ENCODE measurements at regions not wholly inside any gene's neighbourhood (a gene's known extent, or its start where the extent isn't known, plus 50 kb on each side); places are given as distances from the start of the nearest gene placed in this dataset.
"Not testable (repeated sequence)": the region's sequence is repeated elsewhere in the genome, so short reads cannot be mapped to it uniquely, and the experiment has no call there.

- 83 to 86% (median 84%) methylated on average over 6 of the region's 6 CpGs for WGBS, 4 donors
- Histone ChIP-seq H3K9me3 (no peaks in the 10 kb centered on the region), H3K27ac (no peak overlapping the region), H3K4me3 (no peak overlapping the region), H3K27me3 (peaks cover 0 to 3% (median 0%) of the 10 kb centered on the region in 9 donors), H3K4me1 (no peaks in the 10 kb centered on the region), H3K36me3 (no peaks in the 10 kb centered on the region)
- intact Hi-C loops (cut with DNase I): no loop called here
- no peak for ATAC-seq
- TF ChIP-seq, protein P1, sequence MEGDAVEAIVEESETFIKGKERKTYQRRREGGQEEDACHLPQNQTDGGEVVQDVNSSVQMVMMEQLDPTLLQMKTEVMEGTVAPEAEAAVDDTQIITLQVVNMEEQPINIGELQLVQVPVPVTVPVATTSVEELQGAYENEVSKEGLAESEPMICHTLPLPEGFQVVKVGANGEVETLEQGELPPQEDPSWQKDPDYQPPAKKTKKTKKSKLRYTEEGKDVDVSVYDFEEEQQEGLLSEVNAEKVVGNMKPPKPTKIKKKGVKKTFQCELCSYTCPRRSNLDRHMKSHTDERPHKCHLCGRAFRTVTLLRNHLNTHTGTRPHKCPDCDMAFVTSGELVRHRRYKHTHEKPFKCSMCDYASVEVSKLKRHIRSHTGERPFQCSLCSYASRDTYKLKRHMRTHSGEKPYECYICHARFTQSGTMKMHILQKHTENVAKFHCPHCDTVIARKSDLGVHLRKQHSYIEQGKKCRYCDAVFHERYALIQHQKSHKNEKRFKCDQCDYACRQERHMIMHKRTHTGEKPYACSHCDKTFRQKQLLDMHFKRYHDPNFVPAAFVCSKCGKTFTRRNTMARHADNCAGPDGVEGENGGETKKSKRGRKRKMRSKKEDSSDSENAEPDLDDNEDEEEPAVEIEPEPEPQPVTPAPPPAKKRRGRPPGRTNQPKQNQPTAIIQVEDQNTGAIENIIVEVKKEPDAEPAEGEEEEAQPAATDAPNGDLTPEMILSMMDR (IDR thresholded peaks at IDR 0.05): no peak
- TF ChIP-seq POLR2A (IDR thresholded peaks at IDR 0.05): no peak
- no peak for DNase-seq
Measured at GRCh38 chr16:26500326-26500725, 566.4 kb upstream of the C16orf82 start.

GRCh38 chr16:26505496-26505895 lies 561.2 kb upstream of the C16orf82 start:
- H3K4me1 ChIP-seq: no peaks in the 10 kb centered on the region
- ATAC-seq (no peak), DNase-seq (no peak)
- no peaks in the 10 kb centered on the region for H3K36me3 ChIP-seq
- no peaks in the 10 kb centered on the region for H3K27me3 ChIP-seq
- TF ChIP-seq POLR2A (IDR thresholded peaks at IDR 0.05): no peak
- TF ChIP-seq, protein P1 (IDR thresholded peaks at IDR 0.05): no peak
- intact Hi-C loops (cut with DNase I): no loop called here
- no peak overlapping the region for H3K4me3 ChIP-seq
- no peaks in the 10 kb centered on the region for H3K9me3 ChIP-seq
- H3K27ac ChIP-seq: no peak overlapping the region

DNA sequence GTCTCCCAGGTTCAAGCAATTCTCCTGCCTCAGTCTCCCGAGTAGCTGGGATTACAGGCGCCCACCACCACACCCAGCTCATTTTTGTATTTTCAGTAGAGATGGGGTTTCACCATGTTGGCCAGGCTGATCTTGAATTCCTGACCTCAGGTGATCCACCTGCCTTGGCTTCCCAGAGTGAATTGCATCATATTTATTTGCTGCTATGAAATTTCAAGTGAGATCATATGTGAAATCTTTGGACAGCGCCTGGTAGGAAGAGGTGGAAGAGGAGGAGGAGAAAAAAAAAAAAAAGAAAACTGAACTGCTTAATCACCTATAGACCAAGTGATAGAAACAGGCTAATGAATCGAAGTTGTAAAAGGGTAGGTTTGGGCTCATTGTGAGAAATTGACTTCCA lies 557.8 kb upstream of the C16orf82 start:
- H3K27me3 ChIP-seq: not testable (repeated sequence)

DNA sequence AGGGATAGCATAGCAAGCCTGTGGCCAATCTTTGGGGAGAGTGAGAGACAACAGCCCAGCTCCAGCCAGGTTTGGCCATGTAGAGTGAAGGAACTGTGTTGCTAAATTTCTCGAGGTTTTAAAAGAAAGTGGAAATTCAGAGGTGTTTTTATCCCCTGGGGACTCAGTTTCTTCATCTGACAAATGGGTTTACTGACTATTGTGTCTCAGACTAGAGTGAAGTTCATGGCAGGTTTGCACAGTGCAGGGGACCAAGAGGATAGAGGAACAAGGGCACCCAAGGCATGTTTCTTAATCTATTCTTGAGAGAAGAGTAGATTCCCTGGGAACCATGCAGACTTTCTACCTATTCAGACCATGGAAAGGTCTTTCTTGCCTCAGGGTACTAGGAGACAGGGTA lies 555.8 kb upstream of the C16orf82 start:
- Histone ChIP-seq H3K9me3 (no peaks in the 10 kb centered on the region), H3K27me3 (peaks cover 0 to under 1% (median 0%) of the 10 kb centered on the region in 9 donors), H3K4me3 (no peak overlapping the region), H3K4me1 (no peaks in the 10 kb centered on the region), H3K27ac (no peak overlapping the region), H3K36me3 (no peaks in the 10 kb centered on the region)
- no peak for ATAC-seq
- WGBS, 4 donors: 44 to 75% (median 48%) methylated on average over 1 of the region's 1 CpG
- TF ChIP-seq, protein P1 (IDR thresholded peaks at IDR 0.05): no peak
- TF ChIP-seq POLR2A (IDR thresholded peaks at IDR 0.05): no peak
- intact Hi-C loops (cut with DNase I): no loop called here
- no peak for DNase-seq

More for the DNA sequence above, 557.8 kb upstream of the C16orf82 start:
- ATAC-seq; H3K36me3 ChIP-seq; H3K9me3 ChIP-seq; H3K27ac ChIP-seq; H3K4me1 ChIP-seq; intact Hi-C loops (cut with DNase I); H3K4me3 ChIP-seq; DNase-seq: not testable (repeated sequence)
- 76 to 83% (median 82%) methylated on average over 4 of the region's 4 CpGs for WGBS, 4 donors

GRCh38 chr16:26511463-26511862 lies 555.3 kb upstream of the C16orf82 start:
- no peak for DNase-seq
- intact Hi-C loops (cut with DNase I): no loop called here
- ATAC-seq: no peak
- 42 to 59% (median 50%) methylated on average over 5 to 6 of the region's 6 CpGs for WGBS, 4 donors
- H3K4me3 ChIP-seq: no peak overlapping the region
- H3K27me3 ChIP-seq: peaks cover 0 to 3% (median 0%) of the 10 kb centered on the region in 9 donors
- no peak overlapping the region for H3K27ac ChIP-seq
- no peaks in the 10 kb centered on the region for H3K4me1 ChIP-seq
- no peaks in the 10 kb centered on the region for H3K36me3 ChIP-seq
- TF ChIP-seq POLR2A (IDR thresholded peaks at IDR 0.05): no peak
- TF ChIP-seq, protein P1 (IDR thresholded peaks at IDR 0.05): no peak
- no peaks in the 10 kb centered on the region for H3K9me3 ChIP-seq

Data from heart left ventricle (tissue), 16 donors.